ENCODE measurements at regions not wholly inside any gene's neighbourhood (a gene's known extent, or its start where the extent isn't known, plus 50 kb on each side); places are given as distances from the start of the nearest gene placed in this dataset.
"Not testable (repeated sequence)": the region's sequence is repeated elsewhere in the genome, so short reads cannot be mapped to it uniquely, and the experiment has no call there.

DNA sequence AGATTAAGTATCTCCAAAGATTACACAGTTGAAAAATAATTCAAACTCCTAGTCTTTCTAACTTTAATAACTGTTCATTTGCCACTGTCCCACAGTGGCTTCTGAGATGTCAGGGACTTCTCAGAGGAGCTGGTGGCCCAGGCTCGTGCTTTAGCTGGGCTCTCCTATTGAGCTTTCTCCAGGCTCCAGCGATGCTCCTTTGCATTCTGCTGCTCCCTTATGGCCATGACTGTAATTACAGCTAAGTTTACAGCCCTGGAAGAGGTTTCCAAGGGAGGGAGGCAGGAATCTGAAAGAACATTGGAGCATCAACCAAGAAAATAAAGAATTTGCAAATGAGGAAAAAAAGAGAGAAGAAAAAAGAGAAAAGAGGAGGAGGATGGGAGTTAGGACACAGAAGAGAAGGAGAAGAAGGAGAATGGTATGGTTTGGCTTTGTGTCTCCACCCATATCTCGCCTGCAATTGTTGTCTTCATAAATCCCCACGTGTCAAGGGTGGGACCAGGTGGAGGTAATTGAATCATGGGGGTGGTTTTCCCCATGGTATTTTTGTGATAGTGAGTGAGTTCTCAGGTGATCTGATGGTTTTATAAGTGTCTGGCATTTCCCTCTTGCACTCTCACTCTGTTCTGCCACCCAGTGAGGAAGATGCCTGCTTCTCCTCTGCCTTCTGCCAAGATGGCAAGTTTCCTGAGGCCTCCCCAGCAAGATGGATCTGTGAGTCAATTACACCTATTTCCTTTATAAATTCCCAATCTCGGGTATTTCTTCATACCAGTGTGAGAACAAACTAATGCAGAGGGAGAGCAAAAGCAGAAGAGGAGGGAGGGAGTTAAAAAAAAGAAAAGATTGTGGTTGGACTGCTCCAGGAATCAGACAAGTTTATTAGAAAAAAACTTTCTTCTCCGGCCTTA is 857.0 kb downstream of the KCNA4 start:
- ATAC-seq (no peak), DNase-seq (no peak)
- intact Hi-C loops (cut with micrococcal nuclease), result no loop called here

DNA sequence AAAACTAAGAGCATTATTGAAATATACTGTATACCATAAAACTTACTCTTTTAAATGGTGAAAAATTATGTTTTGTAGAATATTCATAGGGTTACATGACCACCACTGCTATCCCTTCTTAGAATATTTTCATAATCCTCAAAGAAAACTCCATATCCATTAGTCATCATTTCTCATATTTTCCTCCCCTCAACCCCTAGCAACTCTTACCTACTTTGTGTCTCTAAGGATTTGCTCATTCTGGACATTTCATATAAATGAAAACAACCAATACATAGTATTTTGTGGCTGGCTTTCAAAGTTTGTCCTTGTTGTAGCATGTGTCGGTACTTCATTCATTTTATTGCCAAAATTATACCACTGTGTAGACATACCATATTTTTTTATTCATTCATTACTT is 863.8 kb downstream of the KCNA4 start:
- ATAC-seq, result no peak
- intact Hi-C loops (cut with micrococcal nuclease), result no loop called here
- DNase-seq, result no peak

DNA sequence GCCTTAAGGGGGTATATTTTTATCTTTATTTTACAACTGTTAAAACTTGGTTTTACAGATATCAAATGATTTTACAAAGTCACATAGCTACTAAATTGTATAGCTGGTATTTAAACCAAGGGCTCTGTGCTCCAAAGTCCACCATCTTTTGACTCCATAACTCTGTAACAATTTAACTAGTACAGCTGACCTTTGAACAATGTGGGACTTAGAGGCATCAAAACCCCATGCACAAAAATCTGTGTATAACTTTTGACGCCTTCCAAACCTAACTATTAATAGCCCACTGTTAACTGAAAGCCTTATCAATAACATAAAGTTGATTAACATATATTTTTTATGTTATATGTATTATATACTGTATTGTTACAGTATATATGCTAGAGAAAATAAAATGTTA is 874.3 kb downstream of the KCNA4 start:
- intact Hi-C loops (cut with micrococcal nuclease); DNase-seq; ATAC-seq: not testable (repeated sequence)

DNA sequence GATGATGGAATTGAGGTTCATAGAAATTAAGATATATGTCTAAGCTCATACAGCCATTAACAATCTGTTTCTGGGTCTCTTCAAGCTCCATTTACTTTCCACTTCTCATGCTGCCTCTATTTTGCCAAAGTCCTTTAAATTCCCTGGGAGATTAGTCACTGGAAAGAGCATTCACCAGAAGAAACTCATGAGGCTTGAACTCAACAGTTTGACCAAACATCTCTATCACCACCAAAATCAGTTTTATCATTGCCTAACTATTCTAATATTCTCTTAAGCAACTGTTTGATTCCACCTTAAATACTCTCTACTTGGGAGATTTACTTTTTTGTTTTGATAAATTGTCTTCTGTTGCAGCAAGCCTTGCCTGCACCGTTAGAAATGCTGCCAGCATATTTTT is 881.3 kb downstream of the KCNA4 start:
- DNase-seq, result no peak
- intact Hi-C loops (cut with micrococcal nuclease), result no loop called here
- ATAC-seq, result no peak

DNA sequence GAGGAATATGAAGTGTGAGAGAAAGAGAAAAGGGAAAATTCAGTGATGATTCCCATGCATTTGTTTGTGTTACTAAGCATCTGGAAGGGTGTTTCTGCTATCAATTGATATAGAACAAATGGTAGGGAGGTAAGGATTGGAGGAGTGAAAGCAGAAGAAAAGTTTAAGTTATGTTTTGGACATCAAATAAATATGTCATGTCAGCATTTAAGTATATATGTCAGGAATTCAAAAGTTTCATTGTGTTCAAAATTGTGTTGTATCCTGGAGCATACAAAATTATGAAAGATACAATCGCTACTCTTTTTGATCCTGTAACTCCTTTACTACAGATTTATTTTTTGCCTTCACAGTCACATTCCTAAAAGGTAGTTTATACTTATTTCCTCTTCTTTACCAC is 885.8 kb downstream of the KCNA4 start:
- intact Hi-C loops (cut with micrococcal nuclease), result no loop called here
- no peak for ATAC-seq
- DNase-seq, result no peak

DNA sequence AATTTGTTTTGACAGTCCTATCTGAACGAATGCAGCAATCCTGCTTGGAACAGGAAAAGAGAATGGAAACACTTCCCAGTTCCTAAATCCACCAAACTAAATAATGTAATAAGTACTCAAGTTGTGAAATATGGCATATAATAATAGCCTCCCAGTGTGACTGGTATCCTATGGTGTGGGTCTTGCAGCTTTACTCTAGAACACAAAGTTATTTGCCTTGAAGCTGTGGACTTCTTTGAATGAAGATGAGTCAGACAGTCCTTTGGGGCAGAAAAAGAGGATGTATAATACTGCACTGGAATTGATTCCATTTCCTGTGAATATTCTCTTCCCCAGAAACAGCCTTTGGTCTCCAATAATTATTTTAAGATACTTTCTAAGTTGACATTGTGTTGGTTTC is 887.0 kb downstream of the KCNA4 start:
- ATAC-seq (no peak), DNase-seq (no peak)
- intact Hi-C loops (cut with micrococcal nuclease), result no loop called here

DNA sequence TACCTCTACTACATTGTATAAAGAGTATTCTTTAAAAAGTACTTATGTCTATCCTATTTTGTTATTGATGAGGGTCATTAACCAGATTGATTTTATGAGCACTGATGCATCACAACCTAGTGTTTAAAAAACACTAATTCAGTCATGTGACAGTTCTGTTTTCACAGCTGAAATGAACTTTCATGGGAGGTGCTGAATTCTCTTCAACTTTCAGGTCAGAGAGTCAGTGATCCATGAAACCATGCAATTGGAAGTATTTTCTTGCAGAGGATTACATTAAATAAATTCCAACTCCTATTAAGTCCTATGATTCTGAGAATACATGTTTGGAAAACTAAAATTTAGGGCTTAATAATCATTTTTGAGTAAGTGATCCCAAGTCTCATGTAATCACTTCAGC is 889.4 kb downstream of the KCNA4 start:
- intact Hi-C loops (cut with micrococcal nuclease), result no loop called here
- ATAC-seq (no peak), DNase-seq (no peak)

DNA sequence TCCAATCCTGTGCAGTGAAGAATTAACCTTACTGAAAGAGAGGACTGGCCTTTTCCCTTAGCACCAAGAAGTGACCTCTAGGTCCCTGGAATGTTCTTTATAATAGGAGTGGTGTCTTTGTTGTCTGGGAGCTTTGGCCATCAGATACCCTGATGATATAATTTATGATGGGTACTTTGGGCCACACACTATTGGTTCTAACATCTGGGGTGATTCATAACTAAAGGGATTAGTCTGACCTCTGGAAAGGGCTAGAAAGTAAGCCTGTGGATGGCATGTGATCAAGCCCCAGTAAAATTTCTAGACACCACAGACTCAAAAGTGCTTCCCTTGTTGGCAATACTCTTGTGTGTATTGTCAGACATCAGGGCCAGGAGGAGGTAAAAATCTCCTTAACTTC is 891.2 kb downstream of the KCNA4 start:
- intact Hi-C loops (cut with micrococcal nuclease), result no loop called here
- no peak for ATAC-seq
- no peak for DNase-seq

DNA sequence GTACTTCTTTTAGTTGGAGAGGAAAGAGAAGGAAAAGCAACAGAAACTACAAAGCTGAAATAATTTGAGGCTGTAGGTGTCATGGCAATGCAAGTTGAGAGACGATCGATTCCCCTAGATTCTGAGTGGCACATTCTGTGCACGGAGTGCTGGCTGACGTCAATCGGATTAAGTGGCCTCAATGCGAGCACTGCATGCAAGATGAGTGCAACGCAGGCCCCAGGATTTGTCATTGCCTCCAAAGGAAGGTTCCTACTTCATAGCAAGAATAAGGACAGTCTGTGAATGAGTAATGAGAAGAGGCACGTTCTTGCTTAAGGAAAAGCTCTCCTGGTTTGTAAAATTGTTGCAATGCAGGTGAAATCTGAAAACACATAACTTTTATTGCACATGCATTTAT is 892.4 kb downstream of the KCNA4 start:
- ATAC-seq, result no peak
- DNase-seq, result no peak
- intact Hi-C loops (cut with micrococcal nuclease), result no loop called here

DNA sequence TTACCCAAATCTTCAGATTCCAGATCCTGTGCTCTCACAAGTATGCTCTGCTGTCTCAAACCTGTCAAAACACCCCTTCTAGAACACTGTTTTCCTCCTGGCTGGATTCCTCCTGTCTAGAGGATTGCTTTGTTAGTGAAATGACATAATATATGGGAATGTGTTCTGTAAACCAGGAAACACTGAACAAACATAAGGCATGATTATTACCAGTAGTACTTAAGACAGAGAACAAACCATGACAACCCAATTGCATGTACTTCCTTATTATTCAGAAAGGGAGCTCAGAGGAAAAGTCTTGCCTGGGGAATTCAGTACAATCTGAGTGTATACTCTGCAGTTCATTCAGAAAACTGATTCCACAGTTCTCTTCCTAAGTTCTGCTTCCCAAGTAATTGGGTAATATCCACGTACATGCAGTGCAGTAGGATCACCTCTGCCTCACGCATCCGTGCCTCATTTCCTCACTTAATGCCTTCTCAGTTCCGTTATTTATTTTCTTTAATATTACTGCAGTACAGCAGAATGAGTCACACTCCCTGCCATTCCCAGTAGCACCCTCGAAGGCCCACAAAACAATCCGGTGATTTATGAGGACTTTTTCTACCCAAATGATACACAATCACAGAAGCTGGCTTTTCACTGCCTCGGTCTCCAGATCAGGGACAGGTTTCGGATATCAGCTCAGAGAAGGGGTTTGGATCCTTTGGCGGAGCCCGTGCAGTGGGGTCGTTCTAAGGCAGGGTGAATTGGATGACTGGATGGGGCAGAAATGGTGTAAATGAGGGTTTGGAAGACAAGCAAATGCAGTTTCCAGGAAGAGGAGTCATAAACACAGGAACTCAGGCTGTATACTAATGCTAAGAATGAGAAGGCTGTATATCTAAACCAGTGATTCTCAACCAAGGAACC is 896.9 kb downstream of the KCNA4 start:
- DNase-seq, result no peak
- intact Hi-C loops (cut with micrococcal nuclease), result no loop called here
- no peak for ATAC-seq

DNA sequence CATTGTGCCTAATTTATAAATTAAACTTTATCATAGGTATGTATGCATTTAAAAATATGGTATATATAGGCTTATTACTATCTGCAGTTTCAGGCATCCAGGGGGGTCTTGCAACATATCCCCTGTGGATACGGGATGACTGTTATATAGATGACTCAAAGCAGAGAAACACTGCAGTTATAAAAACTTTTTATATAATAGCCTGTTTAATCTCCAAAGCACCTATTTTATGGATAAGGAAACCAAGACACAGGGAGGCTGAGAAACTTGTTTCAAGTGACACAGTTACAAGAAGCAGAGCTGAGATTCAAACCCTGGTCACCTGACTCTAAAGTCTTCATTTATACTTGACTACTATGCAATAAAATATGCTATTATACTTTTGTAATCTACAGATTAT is 897.7 kb downstream of the KCNA4 start:
- ATAC-seq, result no peak
- intact Hi-C loops (cut with micrococcal nuclease), result no loop called here
- no peak for DNase-seq

DNA sequence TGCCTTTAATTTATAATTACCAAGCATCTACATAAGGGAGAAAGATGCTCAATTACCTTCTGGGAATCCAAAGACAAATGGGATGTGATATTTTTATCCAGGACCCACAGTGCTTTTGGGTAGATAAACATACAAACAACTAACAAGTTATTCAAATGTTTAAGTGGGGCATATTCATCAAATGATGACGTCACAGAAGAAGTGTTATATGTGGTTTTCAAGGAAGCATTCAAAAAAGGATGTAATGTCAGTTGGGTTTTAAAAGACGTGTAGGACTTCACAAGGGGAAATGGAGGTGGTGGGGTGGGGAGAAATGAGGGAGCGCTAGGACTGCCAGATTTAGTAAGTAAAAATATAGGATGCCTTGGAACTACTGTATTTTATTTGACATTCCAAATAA is 915.9 kb downstream of the KCNA4 start:
- no peak for ATAC-seq
- intact Hi-C loops (cut with micrococcal nuclease), result no loop called here
- DNase-seq, result no peak

DNA sequence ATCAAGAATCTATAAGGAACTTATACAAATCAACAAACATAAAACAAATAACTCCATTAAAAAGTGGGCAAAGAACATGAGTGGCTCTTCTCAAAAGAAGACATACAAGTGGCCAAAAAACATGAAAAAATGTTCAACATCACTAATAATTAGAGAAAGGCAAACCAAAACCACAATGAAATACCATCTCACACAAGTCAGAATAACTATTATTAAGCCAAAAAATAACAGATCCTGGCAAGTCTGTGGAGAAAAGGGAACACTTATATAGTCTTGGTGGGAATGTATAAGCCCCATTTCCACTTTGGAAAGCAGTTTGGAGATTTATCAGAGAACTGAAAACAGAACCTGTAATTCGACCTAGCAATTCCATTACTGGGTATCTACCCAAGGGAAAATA is 921.0 kb downstream of the KCNA4 start:
- ATAC-seq, result no peak
- intact Hi-C loops (cut with micrococcal nuclease), result no loop called here
- no peak for DNase-seq

DNA sequence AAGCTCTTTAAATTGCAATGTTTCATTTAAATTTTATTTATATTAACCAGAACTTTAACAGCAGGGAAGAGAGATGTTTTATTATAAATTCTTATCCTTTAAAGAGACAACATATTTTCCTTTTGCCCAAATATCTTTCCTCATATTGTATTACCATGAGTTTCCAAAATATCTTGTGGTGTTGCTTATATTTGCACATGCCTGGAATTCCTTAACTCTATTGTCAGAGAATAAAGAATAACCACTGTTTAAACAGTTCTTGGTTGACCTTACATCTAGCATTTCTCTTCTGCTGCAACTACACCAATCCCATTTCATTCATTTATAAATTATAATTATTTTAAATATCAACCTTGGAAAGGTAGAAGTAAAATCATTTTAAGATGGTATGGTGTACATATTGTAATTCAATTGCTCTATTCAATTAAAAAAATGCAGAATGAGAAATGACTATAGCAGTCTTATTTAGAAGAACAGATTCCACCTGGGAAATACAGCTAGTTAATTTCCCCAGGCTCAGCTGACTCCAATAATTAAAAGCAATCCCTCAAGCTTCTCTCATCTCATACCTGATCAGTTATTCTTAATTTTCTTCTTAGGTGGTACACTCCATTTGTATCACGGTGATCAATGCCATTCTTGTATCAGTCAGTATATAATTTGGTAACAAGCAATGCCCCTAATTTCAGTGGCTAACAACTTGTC is 923.3 kb downstream of the KCNA4 start:
- ATAC-seq, result no peak
- DNase-seq, result no peak
- intact Hi-C loops (cut with micrococcal nuclease), result no loop called here

DNA sequence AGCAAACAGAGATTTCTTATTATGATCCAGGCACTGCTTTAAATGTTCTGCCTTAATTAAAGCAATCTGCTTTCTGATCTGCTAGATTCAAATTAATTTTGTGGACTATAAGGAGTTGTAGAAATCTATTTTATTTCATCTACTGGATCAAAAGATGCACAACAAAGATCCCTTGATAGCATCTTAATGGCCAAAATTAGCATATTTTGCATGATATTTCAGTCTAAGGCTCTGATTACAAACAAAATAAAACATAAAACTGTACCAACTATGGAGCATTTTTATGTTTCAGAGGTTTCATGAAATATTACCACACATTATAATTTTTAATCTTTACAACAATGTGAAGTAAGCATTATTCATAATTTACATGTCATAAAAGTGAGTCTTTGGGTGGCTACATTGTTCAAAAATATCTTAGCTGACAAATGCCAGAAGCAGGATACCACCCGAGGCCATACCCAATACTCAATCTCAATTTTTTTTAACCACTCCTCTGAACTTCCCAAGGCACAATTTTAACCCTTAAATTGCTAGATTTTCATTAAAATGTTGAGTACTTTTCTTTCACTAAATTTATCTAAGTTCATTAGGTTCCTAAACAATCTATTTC is 929.5 kb downstream of the KCNA4 start:
- ATAC-seq (no peak), DNase-seq (no peak)
- intact Hi-C loops (cut with micrococcal nuclease), result no loop called here

DNA sequence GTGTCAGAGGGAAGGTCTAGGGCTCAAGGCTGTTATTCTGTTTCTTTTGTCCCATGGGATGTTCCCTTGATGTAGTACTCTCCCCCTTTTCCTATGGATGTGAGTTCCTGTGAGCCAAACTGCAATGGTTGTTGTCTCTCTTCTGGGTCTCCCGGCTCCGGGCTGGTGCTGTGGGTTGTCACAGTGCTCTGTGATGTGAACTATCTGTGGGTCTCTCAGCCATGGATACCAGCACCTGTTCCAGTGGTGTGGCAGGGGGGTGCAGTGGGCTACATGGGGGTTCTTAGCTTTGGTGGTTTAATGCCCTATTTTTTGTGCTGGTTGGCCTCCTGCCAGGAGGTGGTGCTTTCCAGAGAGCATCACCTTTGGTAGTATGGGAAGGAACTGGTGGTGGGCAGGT is 941.1 kb downstream of the KCNA4 start:
- intact Hi-C loops (cut with micrococcal nuclease), result no loop called here

DNA sequence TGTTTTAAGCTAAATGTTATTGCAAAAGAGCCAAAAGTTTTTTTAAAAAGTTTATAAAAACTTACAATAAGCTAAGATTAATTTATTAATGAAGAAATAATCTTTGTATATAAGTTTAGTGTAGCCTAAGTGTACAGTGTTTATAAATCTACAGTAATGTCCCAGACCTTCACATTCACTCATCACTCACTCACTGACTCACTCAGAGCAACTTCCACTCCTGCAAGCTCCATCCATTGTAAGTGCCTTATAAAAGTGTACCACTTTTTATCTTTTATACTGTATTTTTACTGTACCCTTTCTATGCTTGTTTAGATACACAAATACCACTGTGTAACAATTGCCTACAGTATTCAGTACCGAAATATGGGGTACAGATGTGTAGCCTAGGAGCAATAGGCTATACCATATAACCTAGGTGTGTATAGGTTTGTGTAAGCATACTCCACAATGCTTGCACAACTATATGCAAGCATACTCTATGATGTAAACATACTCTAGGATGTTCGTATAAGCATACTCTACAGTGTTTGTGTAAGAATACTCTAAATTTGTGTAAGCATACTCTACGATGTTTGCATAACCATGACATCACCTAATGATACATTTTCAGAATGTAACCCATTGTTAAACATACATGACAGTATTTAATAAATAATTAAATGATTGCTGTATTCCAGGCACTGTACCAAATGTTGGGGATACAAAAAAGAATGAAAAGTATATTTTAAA is 953.0 kb downstream of the KCNA4 start:
- DNase-seq (no peak), ATAC-seq (no peak)
- intact Hi-C loops (cut with micrococcal nuclease), result no loop called here

More for the DNA sequence above, 941.1 kb downstream of the KCNA4 start:
- DNase-seq (no peak), ATAC-seq (no peak)

DNA sequence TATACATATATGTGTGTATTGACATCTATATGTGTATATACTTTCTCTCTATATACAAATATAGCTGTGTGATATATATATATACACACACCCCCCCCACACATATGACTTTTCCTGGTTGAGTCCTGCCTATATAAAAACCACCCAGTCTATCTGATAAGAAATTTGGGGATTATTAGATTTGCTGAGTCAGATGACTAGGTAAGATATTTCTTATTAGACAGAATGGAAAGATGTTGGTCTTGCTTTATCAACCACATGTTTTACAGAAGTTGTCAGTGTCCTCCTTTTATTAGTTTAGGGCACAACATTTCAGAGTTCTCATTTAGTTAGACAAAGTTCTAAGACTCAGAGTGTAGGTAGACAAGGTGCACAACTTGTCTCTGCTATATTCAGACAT is 953.3 kb downstream of the METTL15 start:
- DNase-seq (no peak), ATAC-seq (no peak)
- intact Hi-C loops (cut with micrococcal nuclease), result no loop called here

DNA sequence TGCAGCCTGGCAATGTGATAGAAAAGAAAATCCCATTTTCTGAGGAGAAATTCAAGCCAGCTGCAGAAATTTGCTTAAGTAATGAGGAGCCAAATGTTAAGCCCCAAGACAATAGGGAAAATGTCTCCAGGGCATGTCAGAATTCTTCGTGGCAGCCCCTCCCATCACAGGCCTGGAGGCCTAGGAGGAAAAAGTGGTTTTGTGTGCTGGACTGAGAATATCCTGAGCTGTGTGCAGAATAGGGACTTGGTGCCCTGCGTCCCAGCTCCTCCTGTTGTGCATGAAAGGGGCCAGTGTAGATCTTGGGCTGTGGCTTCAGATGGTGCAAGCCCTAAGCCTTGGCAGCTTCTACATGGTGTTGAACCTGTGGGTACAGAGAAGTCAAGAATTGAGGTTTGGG is 948.3 kb downstream of the METTL15 start:
- not testable (repeated sequence) for DNase-seq, ATAC-seq

More for the DNA sequence above, 948.3 kb downstream of the METTL15 start:
- intact Hi-C loops (cut with micrococcal nuclease), result not testable (repeated sequence)

Data from left ventricle myocardium superior (tissue), 1 donor.